GM12891 (cell line): ENCODE measurements at regions not wholly inside any gene's neighbourhood (a gene's known extent, or its start where the extent isn't known, plus 50 kb on each side); places are given as distances from the start of the nearest gene placed in this dataset.
"Not testable (repeated sequence)": the region's sequence is repeated elsewhere in the genome, so short reads cannot be mapped to it uniquely, and the experiment has no call there.

ENCODE experiments used
- DNase-seq: peaks from one replicate; pipeline ENCODE4 v3.0.0; 2011; ENCODE audit warnings: low spot score; ENCODE audit not compliant: insufficient read length
- FAIRE-seq: peaks from 2 replicates; lab custom pipeline; 2011; peaks lifted over from hg19 to GRCh38; lab: Jason Lieb, UNC
- PAX5 ChIP-seq: IDR thresholded peaks from 2 replicates; pipeline ENCODE4 v1.6.1; 2011; ENCODE audit warnings: low read length, moderate library complexity, mild to moderate bottlenecking; ENCODE audit not compliant: insufficient read depth, severe bottlenecking
- POLR2A ChIP-seq: IDR thresholded peaks from 2 replicates; pipeline ENCODE4 v1.6.1; 2011; ENCODE audit warnings: low read depth, low read length, control low read depth
- POLR2AphosphoS5 ChIP-seq: IDR thresholded peaks from 2 replicates; pipeline ENCODE4 v1.6.1; 2011; ENCODE audit warnings: low read depth, low read length, control low read depth
- POU2F2 ChIP-seq: IDR thresholded peaks from 2 replicates; pipeline ENCODE4 v1.6.1; 2011; ENCODE audit warnings: low read depth, mild to moderate bottlenecking, control low read depth, low read length, moderate library complexity
- SPI1 ChIP-seq: IDR thresholded peaks from 2 replicates; pipeline ENCODE4 v1.6.1; 2011; ENCODE audit warnings: low read depth, low read length, control low read depth
- TAF1 ChIP-seq: IDR thresholded peaks from 2 replicates; pipeline ENCODE4 v1.6.1; 2011; ENCODE audit warnings: low read depth, low read length, control low read depth

DNA sequence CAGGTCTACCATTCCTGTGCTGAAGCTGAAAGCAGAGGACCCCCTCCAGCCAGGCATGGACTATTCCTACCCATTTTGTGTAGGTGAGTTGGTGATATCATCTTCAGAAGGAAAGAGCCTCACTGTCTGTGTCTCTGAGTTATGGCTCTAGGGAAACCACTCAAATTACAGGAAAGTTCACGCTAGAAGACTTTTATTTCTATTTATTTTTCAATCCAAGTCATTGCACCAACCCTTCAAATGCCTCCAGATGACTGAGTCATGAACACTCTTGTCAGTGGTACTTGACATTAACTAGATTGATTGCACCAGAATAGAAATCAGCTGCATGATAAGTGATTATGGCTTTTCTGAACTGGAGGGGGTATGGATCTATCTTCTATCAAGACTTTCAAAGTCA is 338.4 kb downstream of the MBD2 start:
- DNase-seq (no peak), FAIRE-seq (no peak)
- TF ChIP-seq SPI1 (no peak), PAX5 (no peak), POLR2A (no peak), POU2F2 (no peak), TAF1 (no peak), POLR2AphosphoS5 (no peak)

GRCh38 chr18:53883771-53884170 is 340.7 kb downstream of the MBD2 start:
- FAIRE-seq, result no peak
- DNase-seq, result no peak
- TF ChIP-seq SPI1 (no peak), POLR2AphosphoS5 (no peak), POLR2A (no peak), PAX5 (no peak), TAF1 (no peak), POU2F2 (no peak)

DNA sequence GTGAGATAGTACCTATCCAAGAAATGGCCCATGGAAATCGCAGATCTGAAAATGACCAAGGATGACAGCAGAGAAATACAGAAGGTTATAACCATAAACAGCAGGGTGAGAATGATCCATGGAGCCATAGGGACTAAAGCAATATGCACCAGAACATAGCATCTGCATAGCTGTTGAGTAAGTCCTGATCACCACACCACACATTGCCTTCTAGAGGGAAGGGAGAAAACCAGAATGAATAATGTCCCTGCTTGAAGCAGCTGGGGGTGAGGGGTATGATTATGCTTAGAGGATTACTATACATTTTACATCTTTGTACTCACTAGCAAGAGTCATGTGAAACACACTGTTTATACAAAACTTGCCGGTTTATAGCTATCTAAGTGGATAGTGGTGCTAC is 350.4 kb downstream of the MBD2 start:
- DNase-seq (no peak), FAIRE-seq (no peak)
- no peak for TF ChIP-seq TAF1
- no peak for TF ChIP-seq POU2F2
- TF ChIP-seq SPI1, result no peak
- TF ChIP-seq POLR2A, result no peak
- TF ChIP-seq POLR2AphosphoS5, result no peak
- no peak for TF ChIP-seq PAX5

DNA sequence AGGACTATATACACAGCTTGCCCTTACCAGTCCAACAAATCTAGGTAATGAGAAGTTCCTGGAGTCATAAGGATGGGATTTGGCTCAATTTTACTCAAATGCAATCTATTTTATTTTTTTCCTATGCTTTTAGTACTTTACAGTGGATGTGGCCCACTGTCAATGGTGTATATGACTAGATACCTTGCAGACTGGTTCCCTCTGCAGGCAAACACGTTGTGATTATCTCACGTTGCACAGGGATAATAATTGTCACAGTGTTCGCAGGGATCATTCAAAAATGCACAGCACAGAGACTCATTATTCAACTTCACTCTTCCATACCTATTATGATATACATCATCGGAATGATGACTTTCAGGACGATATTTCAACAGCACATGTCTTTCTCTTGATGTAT is 359.7 kb downstream of the MBD2 start:
- FAIRE-seq (no peak), DNase-seq (no peak)
- TF ChIP-seq POLR2A, result no peak

DNA sequence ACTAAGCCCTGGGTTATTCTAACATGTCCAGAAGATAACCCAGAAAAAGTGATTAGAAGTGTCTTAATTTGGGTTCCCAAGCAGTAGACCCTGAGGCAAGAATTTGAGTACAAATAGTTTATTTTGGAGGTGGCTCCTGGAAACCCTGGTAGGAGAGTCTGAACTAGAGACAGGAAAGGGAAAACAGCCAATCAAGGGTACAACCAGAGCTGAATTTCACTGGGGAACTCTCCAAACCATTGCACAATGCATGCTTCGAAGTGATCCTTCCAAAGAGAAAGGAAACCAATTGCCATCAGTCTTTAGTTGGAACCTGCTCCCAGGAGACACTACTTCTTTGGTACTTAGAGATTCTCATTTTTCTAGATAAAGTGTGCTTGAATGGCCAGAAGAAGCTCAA is 361.5 kb downstream of the MBD2 start:
- no peak for FAIRE-seq
- no peak for DNase-seq
- TF ChIP-seq TAF1 (no peak), POLR2A (no peak), PAX5 (no peak), POLR2AphosphoS5 (no peak), POU2F2 (no peak), SPI1 (no peak)

DNA sequence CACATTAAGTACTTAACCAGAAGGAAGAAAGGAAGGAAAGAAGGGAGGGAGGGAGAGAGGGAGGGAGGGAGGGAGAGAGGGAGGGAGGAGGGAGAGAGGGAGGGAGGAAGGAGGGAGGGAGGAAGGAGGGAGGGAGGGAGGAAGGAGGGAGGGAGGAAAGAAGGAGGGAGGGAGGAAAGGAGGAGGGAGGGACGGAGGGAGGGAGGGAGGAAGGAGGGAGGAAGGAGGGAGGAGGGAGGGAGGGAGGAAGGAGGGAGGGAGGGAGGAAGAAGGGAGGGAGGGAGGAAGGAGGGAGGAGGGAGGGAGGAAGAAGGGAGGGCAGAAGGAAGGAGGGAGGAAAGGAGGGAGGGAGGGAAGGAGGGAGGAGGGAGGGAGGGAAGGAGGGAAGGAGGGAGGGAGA is 363.3 kb downstream of the MBD2 start:
- FAIRE-seq (no peak), DNase-seq (no peak)
- no peak for TF ChIP-seq SPI1
- TF ChIP-seq POLR2AphosphoS5, result no peak
- no peak for TF ChIP-seq POLR2A
- TF ChIP-seq TAF1, result no peak
- no peak for TF ChIP-seq POU2F2
- TF ChIP-seq PAX5, result no peak

DNA sequence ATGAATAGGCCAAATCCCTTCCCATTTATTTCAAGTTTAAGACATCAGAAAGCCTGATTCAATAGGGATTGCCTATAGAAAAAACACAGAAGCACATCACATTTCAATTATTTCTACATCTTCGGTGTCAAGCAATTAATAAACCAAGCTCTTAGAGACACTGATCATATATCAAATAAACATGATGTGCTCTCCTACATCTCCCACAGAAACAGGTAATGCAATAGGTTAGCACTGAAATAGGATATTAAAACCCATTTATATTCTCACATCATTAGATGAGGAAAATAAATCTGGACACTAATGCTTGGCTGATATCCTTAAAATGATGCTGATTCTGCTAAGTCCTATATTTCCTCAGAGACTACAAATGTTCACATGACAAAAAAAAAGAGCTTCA is 364.7 kb downstream of the MBD2 start:
- DNase-seq (no peak), FAIRE-seq (no peak)
- TF ChIP-seq POLR2A (no peak), TAF1 (no peak), PAX5 (no peak), SPI1 (no peak), POU2F2 (no peak), POLR2AphosphoS5 (no peak)

GRCh38 chr18:53850902-53851301 is 373.6 kb downstream of the MBD2 start:
- no peak for DNase-seq
- FAIRE-seq, result no peak
- TF ChIP-seq PAX5 (no peak), SPI1 (no peak), TAF1 (no peak), POLR2A (no peak), POU2F2 (no peak), POLR2AphosphoS5 (no peak)

- no peak for TF ChIP-seq POU2F2
- DNase-seq, result no peak
- no peak for FAIRE-seq
These were observed 380.7 kb downstream of the MBD2 start for GRCh38 chr18:53843763-53844162.

DNA sequence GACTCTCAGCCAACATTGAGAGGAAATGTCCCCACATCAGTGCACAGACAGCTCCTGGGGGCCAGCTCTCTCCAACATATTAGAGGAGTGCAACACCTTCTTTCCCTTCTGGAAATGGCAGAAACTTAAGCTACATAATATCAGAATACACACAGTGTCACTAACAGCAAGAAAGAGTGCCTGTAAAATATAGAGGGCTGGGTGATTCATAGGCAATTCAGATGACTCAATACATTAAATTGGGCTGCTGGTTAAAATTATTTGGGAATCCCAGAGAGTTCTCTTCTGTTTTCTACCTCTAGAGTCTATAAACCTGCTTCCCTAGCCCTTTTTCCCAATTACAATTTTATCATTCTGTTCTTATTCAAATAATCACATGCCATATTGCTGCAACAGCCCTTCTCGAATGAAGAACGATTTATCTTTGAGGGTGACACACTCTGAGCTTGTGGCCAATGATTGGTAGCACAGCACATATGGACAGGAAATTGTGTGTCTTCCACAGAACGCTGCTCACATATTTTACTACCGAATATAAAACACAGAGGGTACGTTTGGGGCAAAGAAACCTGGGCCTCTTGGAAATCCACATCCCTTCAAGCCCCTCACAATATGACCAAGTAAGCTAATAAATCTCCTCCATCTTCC is 381.2 kb downstream of the MBD2 start:
- DNase-seq (no peak), FAIRE-seq (no peak)
- no peak for TF ChIP-seq POLR2A
- TF ChIP-seq PAX5, result no peak
- no peak for TF ChIP-seq POLR2AphosphoS5
- no peak for TF ChIP-seq POU2F2
- TF ChIP-seq TAF1, result no peak
- no peak for TF ChIP-seq SPI1

- TF ChIP-seq PAX5 (no peak), POLR2AphosphoS5 (no peak)
- no peak for DNase-seq
- no peak for FAIRE-seq
These were observed 385.7 kb downstream of the MBD2 start for GRCh38 chr18:53838746-53839145.

GRCh38 chr18:53821141-53821540 is 403.3 kb downstream of the MBD2 start:
- not testable (repeated sequence) for DNase-seq, FAIRE-seq

GRCh38 chr18:53819671-53820070 is 404.8 kb downstream of the MBD2 start:
- DNase-seq (no peak), FAIRE-seq (no peak)
- no peak for TF ChIP-seq PAX5
- TF ChIP-seq SPI1, result no peak
- TF ChIP-seq POLR2A, result no peak
- TF ChIP-seq POU2F2, result no peak
- no peak for TF ChIP-seq POLR2AphosphoS5
- TF ChIP-seq TAF1, result no peak
